A673 (cell line): ENCODE measurements at regions not wholly inside any gene's neighbourhood (a gene's known extent, or its start where the extent isn't known, plus 50 kb on each side); places are given as distances from the start of the nearest gene placed in this dataset.

Source experiments
- BruUV-seq: library from RNA; stranded (reverse); fragments of 400-500 nt; replicated peaks from 2 replicates; lab custom pipeline; 2021; lab: Mats Ljungman, UMichigan
- CTCF ChIA-PET: fragments of 300-600 bp; sonication (Branson Sonifier 250); formaldehyde crosslinking; loops from one replicate; lab custom pipeline; 2022; ENCODE audit warnings: antibody characterized with exemption; lab: Charles Lee
- POLR2A ChIA-PET: fragments of 300-600 bp; sonication (Branson Sonifier 250); formaldehyde crosslinking; loops from one replicate; lab custom pipeline; 2022; ENCODE audit warnings: antibody characterized with exemption; ENCODE audit not compliant: low non-redundant PET; lab: Charles Lee
- DNase-seq: peaks from one replicate; pipeline ENCODE4 v3.0.0-alpha.2; 2015; ENCODE audit warnings: low spot score
- H3K27ac ChIP-seq: fragments of 200-600 bp; sonication (generic); 2 replicates; pipeline ENCODE4 v1.5.1; 2016; ENCODE audit warnings: mixed run types, low read depth, mild to moderate bottlenecking, mixed read lengths, antibody characterized with exemption, low read length; ENCODE audit not compliant: poor library complexity, severe bottlenecking
- H3K27me3 ChIP-seq: fragments of 200-600 bp; sonication (generic); replicated peaks from 2 replicates; pipeline ENCODE4 v1.6.1; 2017; ENCODE audit warnings: mixed run types, low read depth, mild to moderate bottlenecking, mixed read lengths, antibody characterized with exemption, low read length; ENCODE audit not compliant: insufficient read depth, poor library complexity
- H3K36me3 ChIP-seq: fragments of 200-600 bp; sonication (generic); 2 replicates; pipeline ENCODE4 v1.6.1; 2016; ENCODE audit warnings: mixed run types, mild to moderate bottlenecking, mixed read lengths, antibody characterized with exemption, low read length; ENCODE audit not compliant: insufficient read depth, poor library complexity, severe bottlenecking
- H3K4me1 ChIP-seq: fragments of 200-600 bp; sonication (generic); 2 replicates; pipeline ENCODE4 v1.6.1; 2017; ENCODE audit warnings: mixed run types, mild to moderate bottlenecking, mixed read lengths, antibody characterized with exemption, low read length; ENCODE audit not compliant: insufficient read depth, poor library complexity, severe bottlenecking
- H3K4me3 ChIP-seq: fragments of 200-600 bp; sonication (generic); 2 replicates; pipeline ENCODE4 v1.5.1; 2016; ENCODE audit warnings: low read depth, mixed run types, mild to moderate bottlenecking, mixed read lengths, low read length; ENCODE audit not compliant: poor library complexity, severe bottlenecking
- H3K9me3 ChIP-seq: fragments of 200-600 bp; sonication (generic); 2 replicates; pipeline ENCODE4 v1.6.1; 2016; ENCODE audit warnings: mixed run types, low read depth, mild to moderate bottlenecking, mixed read lengths, antibody characterized with exemption, low read length; ENCODE audit not compliant: poor library complexity, severe bottlenecking
- CTCF ChIP-seq: fragments of 300-800, 200-600 bp; sonication (generic); conservative IDR thresholded peaks from 2 replicates; pipeline ENCODE4 v1.5.1; 2017; ENCODE audit warnings: low read depth, mild to moderate bottlenecking, antibody characterized with exemption, low read length, moderate library complexity, mixed read lengths
- EZH2 ChIP-seq: fragments of 200-600 bp; sonication (generic); IDR thresholded peaks from 2 replicates; pipeline ENCODE4 v1.6.1; 2017; ENCODE audit warnings: borderline replicate concordance, low read depth, mild to moderate bottlenecking, mixed read lengths, antibody characterized with exemption, low read length; ENCODE audit not compliant: poor library complexity, severe bottlenecking
- intact Hi-C: fragments of 100-400 bp; cut with micrococcal nuclease; formaldehyde crosslinking; loops from one replicate; pipeline ENCODE4 v1.10.0; 2022; ENCODE audit not compliant: unreplicated experiment

DNA sequence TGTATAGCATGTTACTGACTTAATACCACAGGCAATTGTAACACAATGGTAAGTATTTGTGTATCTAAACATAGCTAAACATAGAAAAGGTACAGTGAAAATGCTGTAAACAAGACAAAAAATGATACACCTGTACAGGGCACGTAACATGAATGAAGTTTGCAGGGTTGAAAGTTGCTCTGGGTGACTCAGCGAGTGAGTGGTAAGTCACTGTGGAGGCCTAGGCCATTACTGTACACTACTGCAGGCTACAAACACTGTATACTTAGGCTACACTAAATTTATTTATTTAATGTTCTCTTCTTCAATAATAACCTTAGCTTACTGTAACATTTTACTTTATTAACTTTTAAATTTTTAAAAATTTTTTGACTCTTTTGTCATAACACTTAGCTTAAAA, 158.4 kb downstream of the IPO8 start:
- TF ChIP-seq CTCF (no peak), EZH2 (no peak)
- intact Hi-C loops = no loop called here
- Histone ChIP-seq H3K27me3 (no peaks in the 10 kb centered on the region), H3K9me3 (no peaks in the 10 kb centered on the region), H3K4me1 (no peaks in the 10 kb centered on the region), H3K27ac (no peak overlapping the region), H3K4me3 (no peak overlapping the region), H3K36me3 (no peaks in the 10 kb centered on the region)
- no peak for DNase-seq
- CTCF ChIA-PET = no interaction called here
- BruUV-seq = no TSS peak
- POLR2A ChIA-PET = no interaction called here

GRCh38 chr12:30533558-30534265, 162.0 kb downstream of the IPO8 start:
- Histone ChIP-seq H3K4me3 (no peak overlapping the region), H3K27me3 (no peaks in the 10 kb centered on the region), H3K9me3 (no peaks in the 10 kb centered on the region), H3K36me3 (no peaks in the 10 kb centered on the region), H3K4me1 (no peaks in the 10 kb centered on the region), H3K27ac (no peak overlapping the region)
- ChIA-PET CTCF (no interaction called here), POLR2A (no interaction called here)
- BruUV-seq = no TSS peak
- intact Hi-C loops = no loop called here
- TF ChIP-seq CTCF = no peak
- no peak for TF ChIP-seq EZH2
- DNase-seq = no peak

GRCh38 chr12:30531731-30532678, 163.7 kb downstream of the IPO8 start:
- no peak overlapping the region for H3K4me3 ChIP-seq
- ChIA-PET POLR2A (no interaction called here), CTCF (interaction anchor here (0.5 kb wide), 1 partner anchor 826 kb away, joined by 3 read pairs; no protein-coding TSS in a partner anchor)
- intact Hi-C loops = no loop called here
- no peaks in the 10 kb centered on the region for H3K9me3 ChIP-seq
- no TSS peak for BruUV-seq
- no peaks in the 10 kb centered on the region for H3K27me3 ChIP-seq
- no peak for DNase-seq
- H3K4me1 ChIP-seq = no peaks in the 10 kb centered on the region
- no peak overlapping the region for H3K27ac ChIP-seq
- TF ChIP-seq CTCF = no peak
- TF ChIP-seq EZH2 = no peak
- no peaks in the 10 kb centered on the region for H3K36me3 ChIP-seq
